ENCODE measurements at regions not wholly inside any gene's neighbourhood (a gene's known extent, or its start where the extent isn't known, plus 50 kb on each side); places are given as distances from the start of the nearest gene placed in this dataset.

- ATAC-seq (no peak), DNase-seq (ENCODE audit: low spot score) (no peak)
- H3K27me3 Mint-ChIP-seq = no peaks in the 10 kb centered on the region
- no peak overlapping the region for H3K27ac Mint-ChIP-seq
- no peaks in the 10 kb centered on the region for H3K4me1 Mint-ChIP-seq (ENCODE audit: low read depth in 2 of 2)
- H3K9me3 Mint-ChIP-seq = peaks cover 12% of the 10 kb centered on the region
- H3K36me3 Mint-ChIP-seq = peaks cover 8% of the 10 kb centered on the region
- H3K4me3 Mint-ChIP-seq = no peak overlapping the region
Observed at GRCh38 chr4:137468836-137469235, 63.5 kb downstream of the PCDH18 start.

GRCh38 chr4:137467537-137467936 is 64.8 kb downstream of the PCDH18 start:
- no peak for DNase-seq (ENCODE audit: low spot score)
- Mint-ChIP-seq H3K27ac (no peak overlapping the region), H3K4me3 (no peak overlapping the region), H3K36me3 (peaks cover 13% of the 10 kb centered on the region), H3K9me3 (peaks cover 19% of the 10 kb centered on the region), H3K27me3 (no peaks in the 10 kb centered on the region), H3K4me1 (ENCODE audit: low read depth in 2 of 2) (no peaks in the 10 kb centered on the region)
- ATAC-seq = no peak

- no peak for DNase-seq (ENCODE audit: low spot score)
- Mint-ChIP-seq H3K4me3 (no peak overlapping the region), H3K27ac (no peak overlapping the region), H3K27me3 (no peaks in the 10 kb centered on the region), H3K4me1 (ENCODE audit: low read depth in 2 of 2) (no peaks in the 10 kb centered on the region), H3K9me3 (peaks cover 19% of the 10 kb centered on the region), H3K36me3 (peaks cover 13% of the 10 kb centered on the region)
- no peak for ATAC-seq
Observed at GRCh38 chr4:137463377-137464003, 68.8 kb downstream of the PCDH18 start.

GRCh38 chr4:137455647-137456321 is 76.5 kb downstream of the PCDH18 start:
- Mint-ChIP-seq H3K27ac (no peak overlapping the region), H3K4me1 (ENCODE audit: low read depth in 2 of 2) (no peaks in the 10 kb centered on the region), H3K9me3 (peaks cover 10% of the 10 kb centered on the region), H3K4me3 (no peak overlapping the region), H3K36me3 (no peaks in the 10 kb centered on the region), H3K27me3 (no peaks in the 10 kb centered on the region)
- DNase-seq (ENCODE audit: low spot score) (no peak), ATAC-seq (no peak)

- Mint-ChIP-seq H3K27me3 (no peaks in the 10 kb centered on the region), H3K27ac (no peak overlapping the region), H3K9me3 (peaks cover 10% of the 10 kb centered on the region), H3K4me3 (no peak overlapping the region), H3K4me1 (ENCODE audit: low read depth in 2 of 2) (no peaks in the 10 kb centered on the region), H3K36me3 (no peaks in the 10 kb centered on the region)
- ATAC-seq (no peak), DNase-seq (ENCODE audit: low spot score) (no peak)
Observed at GRCh38 chr4:137454767-137455166, 77.5 kb downstream of the PCDH18 start.

- Mint-ChIP-seq H3K27ac (no peak overlapping the region), H3K4me3 (no peak overlapping the region), H3K27me3 (no peaks in the 10 kb centered on the region), H3K36me3 (no peaks in the 10 kb centered on the region), H3K4me1 (ENCODE audit: low read depth in 2 of 2) (no peaks in the 10 kb centered on the region), H3K9me3 (peaks cover 7% of the 10 kb centered on the region)
- ATAC-seq (no peak), DNase-seq (ENCODE audit: low spot score) (no peak)
Observed at GRCh38 chr4:137452799-137453198, 79.5 kb downstream of the PCDH18 start.

- H3K4me3 Mint-ChIP-seq = no peak overlapping the region
- no peak overlapping the region for H3K27ac Mint-ChIP-seq
- peaks cover 7% of the 10 kb centered on the region for H3K9me3 Mint-ChIP-seq
- DNase-seq (ENCODE audit: low spot score) (no peak), ATAC-seq (no peak)
- no peaks in the 10 kb centered on the region for H3K36me3 Mint-ChIP-seq
- no peaks in the 10 kb centered on the region for H3K4me1 Mint-ChIP-seq (ENCODE audit: low read depth in 2 of 2)
- no peaks in the 10 kb centered on the region for H3K27me3 Mint-ChIP-seq
Observed at GRCh38 chr4:137451172-137451825, 81.0 kb downstream of the PCDH18 start.

- no peak for DNase-seq (ENCODE audit: low spot score)
- Mint-ChIP-seq H3K27me3 (no peaks in the 10 kb centered on the region), H3K4me3 (no peak overlapping the region), H3K9me3 (peaks cover 8% of the 10 kb centered on the region), H3K27ac (no peak overlapping the region), H3K36me3 (no peaks in the 10 kb centered on the region), H3K4me1 (ENCODE audit: low read depth in 2 of 2) (no peaks in the 10 kb centered on the region)
- no peak for ATAC-seq
Observed at GRCh38 chr4:137448402-137448801, 83.9 kb downstream of the PCDH18 start.

- no peaks in the 10 kb centered on the region for H3K27me3 Mint-ChIP-seq
Observed at GRCh38 chr4:137446071-137446470, 86.2 kb downstream of the PCDH18 start.

GRCh38 chr4:137443031-137443800 is 89.1 kb downstream of the PCDH18 start:
- DNase-seq (ENCODE audit: low spot score) (no peak), ATAC-seq (no peak)
- H3K27me3 Mint-ChIP-seq = no peaks in the 10 kb centered on the region
- no peaks in the 10 kb centered on the region for H3K4me1 Mint-ChIP-seq (ENCODE audit: low read depth in 2 of 2)
- peaks cover 8% of the 10 kb centered on the region for H3K9me3 Mint-ChIP-seq
- H3K4me3 Mint-ChIP-seq = no peak overlapping the region
- no peak overlapping the region for H3K27ac Mint-ChIP-seq
- no peaks in the 10 kb centered on the region for H3K36me3 Mint-ChIP-seq

More at GRCh38 chr4:137446071-137446470, 86.2 kb downstream of the PCDH18 start:
- no peaks in the 10 kb centered on the region for H3K36me3 Mint-ChIP-seq
- ATAC-seq (no peak), DNase-seq (ENCODE audit: low spot score) (no peak)
- H3K9me3 Mint-ChIP-seq = peaks cover 4% of the 10 kb centered on the region
- no peak overlapping the region for H3K4me3 Mint-ChIP-seq
- H3K27ac Mint-ChIP-seq = no peak overlapping the region
- no peaks in the 10 kb centered on the region for H3K4me1 Mint-ChIP-seq (ENCODE audit: low read depth in 2 of 2)

GRCh38 chr4:137432446-137433311 is 99.6 kb downstream of the PCDH18 start:
- H3K27ac Mint-ChIP-seq = no peak overlapping the region
- no peak for DNase-seq (ENCODE audit: low spot score)
- H3K27me3 Mint-ChIP-seq = no peaks in the 10 kb centered on the region
- no peak overlapping the region for H3K4me3 Mint-ChIP-seq
- H3K4me1 Mint-ChIP-seq (ENCODE audit: low read depth in 2 of 2) = no peaks in the 10 kb centered on the region
- ATAC-seq = no peak
- H3K36me3 Mint-ChIP-seq = no peaks in the 10 kb centered on the region
- H3K9me3 Mint-ChIP-seq = peaks cover 11% of the 10 kb centered on the region

- Mint-ChIP-seq H3K27ac (no peak overlapping the region), H3K36me3 (no peaks in the 10 kb centered on the region), H3K4me3 (no peak overlapping the region), H3K27me3 (no peaks in the 10 kb centered on the region), H3K9me3 (peaks cover 14% of the 10 kb centered on the region), H3K4me1 (ENCODE audit: low read depth in 2 of 2) (no peaks in the 10 kb centered on the region)
- ATAC-seq (no peak), DNase-seq (ENCODE audit: low spot score) (no peak)
Observed at GRCh38 chr4:137430171-137430570, 102.1 kb downstream of the PCDH18 start.

GRCh38 chr4:137427411-137427810 is 104.9 kb downstream of the PCDH18 start:
- no peak for DNase-seq (ENCODE audit: low spot score)
- H3K4me3 Mint-ChIP-seq = no peak overlapping the region
- H3K27me3 Mint-ChIP-seq = no peaks in the 10 kb centered on the region
- H3K9me3 Mint-ChIP-seq = peaks cover 17% of the 10 kb centered on the region
- no peaks in the 10 kb centered on the region for H3K4me1 Mint-ChIP-seq (ENCODE audit: low read depth in 2 of 2)
- H3K27ac Mint-ChIP-seq = no peak overlapping the region
- H3K36me3 Mint-ChIP-seq = no peaks in the 10 kb centered on the region
- no peak for ATAC-seq

All from natural killer cell treated with Interleukin-12 subunit alpha and Interleukin-12 subunit beta and Interleukin-15 and Interleukin-18, amount 100 ng/mL, for 72 hours (primary cell).